Colonic mucosa (tissue), 4 donors: ENCODE measurements at regions not wholly inside any gene's neighbourhood (a gene's known extent, or its start where the extent isn't known, plus 50 kb on each side); places are given as distances from the start of the nearest gene placed in this dataset.

Experiments used
- DNase-seq: peaks from one replicate; pipeline ENCODE4 v3.0.0-alpha.2; 2020
- H3K27ac ChIP-seq: fragments of 200-600 bp; one replicate; pipeline ENCODE4 v1.8.0; 2021
- H3K27me3 ChIP-seq: fragments of 200-600 bp; one replicate; pipeline ENCODE4 v1.8.0; 2021
- H3K36me3 ChIP-seq: fragments of 200-600 bp; one replicate; pipeline ENCODE4 v1.8.0; 2021
- H3K4me1 ChIP-seq: fragments of 200-600 bp; one replicate; pipeline ENCODE4 v1.8.0; 2021; ENCODE audit warnings: mild to moderate bottlenecking
- H3K4me3 ChIP-seq: fragments of 200-600 bp; one replicate; pipeline ENCODE4 v1.8.0; 2021
- H3K9ac ChIP-seq, 2 donors: one replicate each; pipeline ENCODE4 v1.7.0; 2013; ENCODE audit warnings: control low read depth in 2 of 2, low read depth in 2 of 2, low read length in 2 of 2
- H3K9me3 ChIP-seq: fragments of 200-600 bp; one replicate; pipeline ENCODE4 v1.8.0; 2021
- CTCF ChIP-seq: fragments of 200-600 bp; IDR thresholded peaks from one replicate; pipeline ENCODE4 v1.8.0; 2022; ENCODE audit warnings: antibody characterized with exemption, mild to moderate bottlenecking
- intact Hi-C: fragments of 100-400 bp; cut with DNase I; formaldehyde crosslinking; loops from one replicate; pipeline ENCODE4 v1.14.1; 2022
- donor health status: healthy.
- donor health status: DM: no; HTN: no; CAD: no.
- donor health status: DM: no; HTN: no; CAD: no.

- H3K9ac ChIP-seq, result no peak overlapping the region
- intact Hi-C loops, result no loop called here
- no peak for DNase-seq
- no peaks in the 10 kb centered on the region for H3K36me3 ChIP-seq
- H3K9me3 ChIP-seq, result no peaks in the 10 kb centered on the region
- no peaks in the 10 kb centered on the region for H3K4me1 ChIP-seq
- H3K27ac ChIP-seq, result no peak overlapping the region
- no peak for TF ChIP-seq CTCF
- no peaks in the 10 kb centered on the region for H3K27me3 ChIP-seq
- no peak overlapping the region for H3K4me3 ChIP-seq
Measured at GRCh38 chr2:52083214-52083613, 1051.3 kb upstream of the NRXN1 start.

- no peak for TF ChIP-seq CTCF
- intact Hi-C loops, result no loop called here
Measured at GRCh38 chr2:52082646-52083045, 1050.7 kb upstream of the NRXN1 start.

GRCh38 chr2:52079602-52080001 lies 1047.7 kb upstream of the NRXN1 start:
- no peak overlapping the region for H3K9ac ChIP-seq
- DNase-seq, result no peak
- no peaks in the 10 kb centered on the region for H3K9me3 ChIP-seq
- H3K27ac ChIP-seq, result no peak overlapping the region
- no peaks in the 10 kb centered on the region for H3K27me3 ChIP-seq
- intact Hi-C loops, result no loop called here
- no peaks in the 10 kb centered on the region for H3K36me3 ChIP-seq
- H3K4me1 ChIP-seq, result no peaks in the 10 kb centered on the region
- TF ChIP-seq CTCF, result no peak
- H3K4me3 ChIP-seq, result no peak overlapping the region

More at GRCh38 chr2:52082646-52083045, 1050.7 kb upstream of the NRXN1 start:
- no peak overlapping the region for H3K27ac ChIP-seq
- H3K4me1 ChIP-seq, result no peaks in the 10 kb centered on the region
- H3K36me3 ChIP-seq, result no peaks in the 10 kb centered on the region
- H3K27me3 ChIP-seq, result no peaks in the 10 kb centered on the region
- H3K9me3 ChIP-seq, result no peaks in the 10 kb centered on the region
- H3K9ac ChIP-seq, result no peak overlapping the region
- no peak overlapping the region for H3K4me3 ChIP-seq
- no peak for DNase-seq

- Histone ChIP-seq H3K36me3 (no peaks in the 10 kb centered on the region), H3K9ac (no peak overlapping the region), H3K27ac (no peak overlapping the region), H3K4me1 (no peaks in the 10 kb centered on the region), H3K4me3 (no peak overlapping the region), H3K9me3 (no peaks in the 10 kb centered on the region), H3K27me3 (no peaks in the 10 kb centered on the region)
- intact Hi-C loops, result no loop called here
- TF ChIP-seq CTCF, result no peak
- no peak for DNase-seq
Measured at GRCh38 chr2:52077159-52077558, 1045.2 kb upstream of the NRXN1 start.

- no peaks in the 10 kb centered on the region for H3K27me3 ChIP-seq
- intact Hi-C loops, result no loop called here
- no peak for DNase-seq
- no peaks in the 10 kb centered on the region for H3K9me3 ChIP-seq
- H3K4me1 ChIP-seq, result no peaks in the 10 kb centered on the region
- H3K9ac ChIP-seq, result no peak overlapping the region
- H3K4me3 ChIP-seq, result no peak overlapping the region
- no peak for TF ChIP-seq CTCF
- no peak overlapping the region for H3K27ac ChIP-seq
- H3K36me3 ChIP-seq, result no peaks in the 10 kb centered on the region
Measured at GRCh38 chr2:52074130-52074719, 1042.3 kb upstream of the NRXN1 start.
